OCI-LY7 (cell line): ENCODE measurements at regions not wholly inside any gene's neighbourhood (a gene's known extent, or its start where the extent isn't known, plus 50 kb on each side); places are given as distances from the start of the nearest gene placed in this dataset.
A peak's percentile ranks its signal among the peaks of the same experiment; 100 is the strongest.

Experiments used
- BruUV-seq: library from RNA; stranded (reverse); fragments of 400-500 nt; replicated peaks from 2 replicates; lab custom pipeline; 2021; lab: Mats Ljungman, UMichigan
- CTCF ChIA-PET: fragments of 300-600 bp; sonication (Branson Sonifier 250); formaldehyde crosslinking; loops from one replicate; lab custom pipeline; 2022; ENCODE audit warnings: antibody characterized with exemption; ENCODE audit not compliant: unreplicated experiment; lab: Charles Lee
- POLR2A ChIA-PET: fragments of 300-600 bp; sonication (Branson Sonifier 250); formaldehyde crosslinking; loops from one replicate; lab custom pipeline; 2022; ENCODE audit warnings: antibody characterized with exemption; lab: Charles Lee
- DNase-seq: peaks from one replicate; pipeline ENCODE4 v3.0.0-alpha.2; 2015; ENCODE audit warnings: low spot score
- H2AFZ ChIP-seq: fragments of 200-600 bp; sonication (generic), shearing (Covaris generic); 2 replicates; pipeline ENCODE4 v1.6.1; 2014; ENCODE audit warnings: mild to moderate bottlenecking, antibody characterized with exemption, low read length, moderate library complexity
- H3K27ac ChIP-seq: fragments of 200-600 bp; sonication (generic); 2 replicates; pipeline ENCODE4 v1.5.1; 2014; ENCODE audit warnings: mixed run types, low read depth, mild to moderate bottlenecking, moderate library complexity, low read length, inconsistent platforms; ENCODE audit not compliant: poor library complexity, severe bottlenecking
- H3K36me3 ChIP-seq: fragments of 200-600 bp; sonication (generic); 2 replicates; pipeline ENCODE4 v1.6.1; 2014; ENCODE audit warnings: mild to moderate bottlenecking, antibody characterized with exemption, low read length, moderate library complexity, mixed read lengths; ENCODE audit not compliant: insufficient read depth
- H3K4me1 ChIP-seq: fragments of 200-600 bp; sonication (generic); 2 replicates; pipeline ENCODE4 v1.5.1; 2014; ENCODE audit warnings: mild to moderate bottlenecking, low read length; ENCODE audit not compliant: insufficient read depth, poor library complexity, severe bottlenecking
- H3K4me2 ChIP-seq: fragments of 200-600 bp; sonication (generic); 2 replicates; pipeline ENCODE4 v1.6.1; 2014; ENCODE audit warnings: mild to moderate bottlenecking, low read length
- H3K4me3 ChIP-seq: fragments of 200-600 bp; sonication (generic); 2 replicates; pipeline ENCODE4 v1.5.1; 2014; ENCODE audit warnings: mild to moderate bottlenecking, low read depth, low read length; ENCODE audit not compliant: poor library complexity, severe bottlenecking
- H3K79me2 ChIP-seq: fragments of 200-600 bp; sonication (generic); 2 replicates; pipeline ENCODE4 v1.6.1; 2016; ENCODE audit warnings: low read depth, mild to moderate bottlenecking, low read length, moderate library complexity, mixed read lengths; ENCODE audit not compliant: insufficient read depth
- H3K9me2 ChIP-seq: fragments of 200-600 bp; sonication (generic); 2 replicates; pipeline ENCODE4 v1.6.1; 2016; ENCODE audit warnings: mild to moderate bottlenecking, low read length, mixed read lengths; ENCODE audit not compliant: insufficient read depth
- H3K9me3 ChIP-seq: fragments of 200-600 bp; sonication (generic); 2 replicates; pipeline ENCODE4 v1.6.1; 2014; ENCODE audit warnings: mild to moderate bottlenecking, mixed run types, low read length, mixed read lengths
- H4K20me1 ChIP-seq: fragments of 200-600 bp; sonication (generic); 2 replicates; pipeline ENCODE4 v1.6.1; 2014; ENCODE audit warnings: mild to moderate bottlenecking, antibody characterized with exemption, low read length, moderate library complexity, mixed read lengths; ENCODE audit not compliant: insufficient read depth
- EZH2phosphoT487 ChIP-seq: fragments of 200-600 bp; sonication (generic); IDR thresholded peaks from 2 replicates; pipeline ENCODE4 v1.6.1; 2018; ENCODE audit warnings: low read depth, borderline replicate concordance, mild to moderate bottlenecking, mixed run types, antibody characterized with exemption, low read length, moderate library complexity, mixed read lengths
- intact Hi-C: fragments of 100-400 bp; cut with micrococcal nuclease; formaldehyde crosslinking; loops from one replicate; pipeline ENCODE4 v1.10.0; 2022; ENCODE audit not compliant: unreplicated experiment
- TF ChIP-seq, protein P1 (sequence below): fragments of 200-600 bp; sonication (generic); conservative IDR thresholded peaks from 2 replicates; pipeline ENCODE4 v1.5.1; 2014; ENCODE audit warnings: mild to moderate bottlenecking, antibody characterized with exemption, low read length, moderate library complexity, mixed read lengths

DNA sequence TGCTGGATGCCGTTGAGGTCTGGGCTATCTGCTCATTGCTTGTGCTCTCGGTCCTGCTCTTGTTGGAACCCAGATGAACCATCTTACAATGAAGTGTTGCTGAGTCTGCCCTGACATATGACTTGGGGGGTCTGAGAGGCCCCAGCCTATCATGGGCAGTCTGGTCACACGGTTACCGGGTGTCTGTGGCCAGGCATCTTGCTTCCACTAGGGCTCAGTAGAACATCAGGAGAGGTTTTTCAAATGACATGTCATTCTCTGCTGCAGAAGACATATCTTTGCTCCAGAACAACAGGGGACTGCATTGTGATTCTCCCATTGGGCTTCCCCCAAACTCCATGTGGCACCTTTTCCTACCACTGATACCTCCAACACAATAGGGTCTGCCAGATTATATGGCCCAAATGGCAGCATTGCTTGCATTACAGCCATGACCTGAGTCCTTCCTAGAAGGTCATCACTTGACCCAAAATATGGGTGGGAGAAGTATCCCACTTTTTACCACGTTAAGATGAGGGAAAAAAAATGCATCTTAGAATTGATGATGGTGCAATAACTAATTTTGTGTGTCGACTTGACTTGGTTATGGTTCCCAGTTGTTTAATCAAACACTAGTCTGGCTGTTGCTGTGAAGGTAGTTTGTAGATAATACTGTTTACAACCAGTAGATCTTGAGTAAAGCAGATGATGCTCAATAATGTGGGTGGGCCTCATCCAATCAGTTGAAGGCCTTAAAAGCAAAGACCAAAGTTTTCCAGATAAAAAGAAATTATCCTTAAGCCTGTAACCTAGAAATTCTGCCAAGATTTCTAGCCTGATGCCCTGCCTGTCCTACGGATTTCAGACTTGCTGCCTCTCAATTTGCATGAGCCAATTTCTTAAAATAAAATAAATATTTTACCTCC lies 241.0 kb downstream of the QKI start:
- DNase-seq, result peak; percentile 24
- intact Hi-C loops, result loop anchor here (1.0 kb wide), 1 partner anchor 301 kb away; no protein-coding TSS in a partner anchor
- Histone ChIP-seq H3K4me3 (no peak overlapping the region), H3K36me3 (no peaks in the 10 kb centered on the region), H3K4me2 (no peak overlapping the region), H4K20me1 (no peaks in the 10 kb centered on the region), H3K79me2 (no peaks in the 10 kb centered on the region), H3K9me3 (no peaks in the 10 kb centered on the region), H3K9me2 (no peaks in the 10 kb centered on the region), H3K27ac (no peak overlapping the region), H2AFZ (no peak overlapping the region), H3K4me1 (no peaks in the 10 kb centered on the region)
- ChIA-PET POLR2A (interaction anchor here (0.6 kb wide), 1 partner anchor 1641 kb away, joined by 4 read pairs; no protein-coding TSS in a partner anchor), CTCF (no interaction called here)
- no peak for TF ChIP-seq EZH2phosphoT487
- TF ChIP-seq, protein P1, sequence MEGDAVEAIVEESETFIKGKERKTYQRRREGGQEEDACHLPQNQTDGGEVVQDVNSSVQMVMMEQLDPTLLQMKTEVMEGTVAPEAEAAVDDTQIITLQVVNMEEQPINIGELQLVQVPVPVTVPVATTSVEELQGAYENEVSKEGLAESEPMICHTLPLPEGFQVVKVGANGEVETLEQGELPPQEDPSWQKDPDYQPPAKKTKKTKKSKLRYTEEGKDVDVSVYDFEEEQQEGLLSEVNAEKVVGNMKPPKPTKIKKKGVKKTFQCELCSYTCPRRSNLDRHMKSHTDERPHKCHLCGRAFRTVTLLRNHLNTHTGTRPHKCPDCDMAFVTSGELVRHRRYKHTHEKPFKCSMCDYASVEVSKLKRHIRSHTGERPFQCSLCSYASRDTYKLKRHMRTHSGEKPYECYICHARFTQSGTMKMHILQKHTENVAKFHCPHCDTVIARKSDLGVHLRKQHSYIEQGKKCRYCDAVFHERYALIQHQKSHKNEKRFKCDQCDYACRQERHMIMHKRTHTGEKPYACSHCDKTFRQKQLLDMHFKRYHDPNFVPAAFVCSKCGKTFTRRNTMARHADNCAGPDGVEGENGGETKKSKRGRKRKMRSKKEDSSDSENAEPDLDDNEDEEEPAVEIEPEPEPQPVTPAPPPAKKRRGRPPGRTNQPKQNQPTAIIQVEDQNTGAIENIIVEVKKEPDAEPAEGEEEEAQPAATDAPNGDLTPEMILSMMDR, result peak; percentile 47; the same call in 1 of the 2 replicates
- no TSS peak for BruUV-seq

DNA sequence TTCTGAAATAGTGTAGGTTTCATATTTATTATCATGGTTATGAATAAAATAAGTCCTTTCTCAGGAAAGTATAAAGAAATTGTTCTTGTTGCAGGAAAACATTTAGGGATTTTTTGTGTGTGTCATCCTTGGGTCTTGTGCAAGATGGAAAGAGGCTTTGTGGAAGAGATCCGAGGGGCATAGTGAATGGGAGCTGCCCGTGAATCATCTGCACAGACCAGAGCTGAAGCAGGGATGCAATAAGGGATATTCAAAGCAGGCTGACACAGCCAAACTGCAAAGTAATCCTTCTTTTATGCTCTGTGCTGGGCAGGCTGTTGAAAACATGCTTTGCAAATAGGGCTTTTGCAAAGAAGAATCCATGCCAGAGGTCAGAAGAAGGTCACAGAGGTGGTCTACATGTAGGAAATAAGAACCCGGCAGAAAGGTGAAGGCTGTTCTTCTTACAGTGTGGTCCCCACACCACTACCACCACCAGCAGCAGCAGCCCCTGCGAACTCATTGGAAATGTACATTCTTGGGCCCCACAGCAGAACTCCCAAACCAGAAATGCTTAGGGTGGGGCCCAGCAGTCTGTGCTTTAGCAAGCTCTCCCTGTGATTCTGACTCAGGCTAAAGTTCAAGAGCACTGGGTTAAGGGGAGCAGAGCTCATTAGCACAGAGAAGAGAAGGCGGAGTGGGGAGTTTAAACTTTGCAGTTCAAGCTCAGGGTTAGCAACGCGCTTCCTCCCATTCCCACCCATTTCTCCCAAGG lies 237.6 kb downstream of the QKI start:
- Histone ChIP-seq H2AFZ (no peak overlapping the region), H3K4me2 (no peak overlapping the region), H4K20me1 (no peaks in the 10 kb centered on the region), H3K36me3 (no peaks in the 10 kb centered on the region), H3K9me2 (no peaks in the 10 kb centered on the region), H3K4me1 (no peaks in the 10 kb centered on the region), H3K4me3 (no peak overlapping the region), H3K79me2 (no peaks in the 10 kb centered on the region), H3K27ac (no peak overlapping the region), H3K9me3 (no peaks in the 10 kb centered on the region)
- ChIA-PET POLR2A (interaction anchor here (0.8 to 1.1 kb wide), 2 partner anchors 14 to 16 kb away, joined by 3 read pairs; no protein-coding TSS in a partner anchor), CTCF (no interaction called here)
- intact Hi-C loops, result no loop called here
- BruUV-seq, result no TSS peak
- TF ChIP-seq, protein P1, result no peak
- DNase-seq, result no peak
